GM12878 (cell line): ENCODE measurements at regions not wholly inside any gene's neighbourhood (a gene's known extent, or its start where the extent isn't known, plus 50 kb on each side); places are given as distances from the start of the nearest gene placed in this dataset.

ENCODE experiments used
- ATAC-seq: fragments of 200-7000 bp; cut with Tn5 transposase; 3 replicates; pipeline ENCODE4 v1.9.1; 2020; ENCODE audit warnings: mild to moderate bottlenecking, moderate library complexity
- BruUV-seq: library from RNA; stranded (reverse); fragments of 400-500 nt; replicated peaks from 2 replicates; lab custom pipeline; 2021; lab: Mats Ljungman, UMichigan
- CTCF ChIA-PET: fragments of 300-600 bp; sonication (Branson Sonifier 250); formaldehyde crosslinking; extraction: SDS; loops from one replicate; lab custom pipeline; 2021; ENCODE audit warnings: inconsistent platforms; lab: Yijun Ruan, JAX
- POLR2A ChIA-PET: fragments of 350-600 bp; formaldehyde crosslinking; extraction: SDS; loops from one replicate; lab custom pipeline; 2021; ENCODE audit warnings: inconsistent platforms; lab: Charles Lee
- RAD21 ChIA-PET: fragments of 300-600 bp; sonication (Branson Sonifier 250); formaldehyde crosslinking; loops from one replicate; lab custom pipeline; 2023; ENCODE audit warnings: antibody characterized with exemption; ENCODE audit not compliant: unreplicated experiment; lab: Charles Lee
- SMC1A ChIA-PET: fragments of 300-600 bp; sonication (Branson Sonifier 250); formaldehyde crosslinking; loops from one replicate; lab custom pipeline; 2023; ENCODE audit not compliant: unreplicated experiment, uncharacterized antibody; lab: Charles Lee
- DNase-seq: peaks from one replicate; pipeline ENCODE4 v3.0.0-alpha.2; 2011; ENCODE audit warnings: low read depth, low spot score
- FAIRE-seq: peaks from 3 replicates; lab custom pipeline; 2011; peaks lifted over from hg19 to GRCh38; lab: Jason Lieb, UNC
- H2AFZ ChIP-seq: 2 replicates; pipeline ENCODE4 v1.6.0; 2011; ENCODE audit warnings: low read depth, low read length, control low read depth; ENCODE audit not compliant: control insufficient read depth
- H3K27ac ChIP-seq: 2 replicates; pipeline ENCODE4 v1.5.1; 2011; ENCODE audit warnings: control low read depth; ENCODE audit not compliant: control insufficient read depth, insufficient read depth
- H3K27me3 ChIP-seq, 2 experiments: replicated peaks in 1 of 2; 2 replicates each; pipeline versions ENCODE4 v1.6.0 to v1.6.1; 2011; ENCODE audit warnings: low read length in 1 of 2; ENCODE audit not compliant: control insufficient read depth in 2 of 2, insufficient read depth in 2 of 2
- H3K36me3 ChIP-seq, 2 experiments: 2 replicates each; pipeline ENCODE4 v1.5.1; 2011; ENCODE audit warnings: low read length in 1 of 2; ENCODE audit not compliant: control insufficient read depth in 2 of 2, insufficient read depth in 2 of 2
- H3K4me1 ChIP-seq: 2 replicates; pipeline ENCODE4 v1.6.1; 2011; ENCODE audit warnings: mild to moderate bottlenecking, low read length, moderate library complexity, mixed read lengths; ENCODE audit not compliant: control insufficient read depth, insufficient read depth
- H3K4me2 ChIP-seq: 2 replicates; pipeline ENCODE4 v1.6.0; 2011; ENCODE audit warnings: control low read depth; ENCODE audit not compliant: control insufficient read depth, insufficient read depth
- H3K4me3 ChIP-seq: fragments of 200-600 bp; sonication (generic); 2 replicates; pipeline ENCODE4 v1.5.1; 2016
- H3K79me2 ChIP-seq: 2 replicates; pipeline ENCODE4 v1.6.0; 2011; ENCODE audit warnings: low read length; ENCODE audit not compliant: control insufficient read depth, insufficient read depth
- H3K9ac ChIP-seq: 2 replicates; pipeline ENCODE4 v1.8.0; 2011; ENCODE audit warnings: low read length, control low read depth, mixed read lengths; ENCODE audit not compliant: control insufficient read depth, insufficient read depth
- H3K9me3 ChIP-seq: replicated peaks from 3 replicates; pipeline ENCODE4 v1.5.1; 2011; ENCODE audit warnings: mild to moderate bottlenecking, low read length; ENCODE audit not compliant: control insufficient read depth, insufficient read depth
- H4K20me1 ChIP-seq: 2 replicates; pipeline ENCODE4 v1.6.0; 2011; ENCODE audit not compliant: control insufficient read depth, insufficient read depth
- ATF7 ChIP-seq: fragments of 450-650 bp; IDR thresholded peaks from 2 replicates; pipeline ENCODE4 v1.6.1; 2016; ENCODE audit warnings: low read depth, mild to moderate bottlenecking
- CBX3 ChIP-seq: fragments of 200-600 bp; sonication (generic); IDR thresholded peaks from 2 replicates; pipeline ENCODE4 v1.6.1; 2016; ENCODE audit warnings: low read depth, borderline replicate concordance
- CBX5 ChIP-seq: sonication (generic); IDR thresholded peaks from 2 replicates; pipeline ENCODE4 v1.6.1; 2016; ENCODE audit warnings: low read depth, moderate library complexity, mild to moderate bottlenecking, inconsistent platforms
- CHD4 ChIP-seq: fragments of 200-600 bp; sonication (generic); IDR thresholded peaks from 2 replicates; pipeline ENCODE4 v1.6.1; 2016; ENCODE audit warnings: mild to moderate bottlenecking
- MTA2 ChIP-seq: fragments of 450-650 bp; IDR thresholded peaks from 2 replicates; pipeline ENCODE4 v1.6.1; 2016; ENCODE audit warnings: low read depth, mild to moderate bottlenecking, moderate library complexity
- MXI1 ChIP-seq: fragments of 150-350 bp; IDR thresholded peaks from 2 replicates; pipeline ENCODE4 v1.6.1; 2011; ENCODE audit warnings: low read depth, mild to moderate bottlenecking, inconsistent platforms, low read length, improper control_type of control experiment
- MYB ChIP-seq: fragments of 150-350 bp; IDR thresholded peaks from 2 replicates; pipeline ENCODE4 v1.6.1; 2014; ENCODE audit warnings: mild to moderate bottlenecking, low read depth, low read length, borderline replicate concordance
- PKNOX1 ChIP-seq: fragments of 450-650 bp; IDR thresholded peaks from 2 replicates; pipeline ENCODE4 v1.6.1; 2016; ENCODE audit warnings: mild to moderate bottlenecking
- ZBTB11 ChIP-seq: fragments of 450-650 bp; formaldehyde crosslinking; IDR thresholded peaks from 2 replicates; pipeline ENCODE4 v1.5.0; 2022; ENCODE audit warnings: mild to moderate bottlenecking, missing genetic modification characterization
- ZBTB33 ChIP-seq: fragments of 450-650 bp; IDR thresholded peaks from 2 replicates; pipeline ENCODE4 v1.6.1; 2017; ENCODE audit warnings: mild to moderate bottlenecking
- WGBS: methylation state at CpG from one replicate; pipeline ENCODE4 v1.1.6; 2016; ENCODE audit warnings: low lambda C conversion rate; ENCODE audit not compliant: insufficient replicate concordance, insufficient coverage; ENCODE audit errors: missing lambda C conversion rate; 5-methylcytosine and 5-hydroxymethylcytosine counted together
- in situ Hi-C: fragments of 300-500 bp; cut with MboI; formaldehyde crosslinking; loops from 9 replicates; pipeline ENCODE4 v1.14.3; 2018; ENCODE audit warnings: mixed read lengths
- intact Hi-C: fragments of 100-400 bp; cut with micrococcal nuclease; formaldehyde crosslinking; loops from one replicate; pipeline ENCODE4 v1.14.2; 2022; ENCODE audit not compliant: unreplicated experiment

- Histone ChIP-seq H3K4me2 (no peak overlapping the region), H3K9ac (no peak overlapping the region), H2AFZ (no peak overlapping the region), H4K20me1 (no peaks in the 10 kb centered on the region), H3K4me3 (no peak overlapping the region), H3K79me2 (no peaks in the 10 kb centered on the region), H3K27me3 (no peaks in the 10 kb centered on the region)
- in situ Hi-C loops = no loop called here
- WGBS = 8% methylated on average over 3 of the region's 3 CpGs
- ChIA-PET POLR2A (no interaction called here), CTCF (interaction anchor here (0.7 kb wide), 1 partner anchor 55 kb away, joined by 3 read pairs; no protein-coding TSS in a partner anchor)
- no peak for DNase-seq
- no peak for ATAC-seq
- BruUV-seq = no TSS peak
- TF ChIP-seq MYB (no peak), CBX5 (no peak), PKNOX1 (no peak), ZBTB33 (no peak), MTA2 (no peak), ZBTB11 (CRISPR knock-in tag) (no peak), MXI1 (no peak), ATF7 (no peak), CHD4 (no peak), CBX3 (no peak)
- TF ChIP-seq, all 136 proteins: peak for 0
- Histone ChIP-seq H3K9me3 (no peaks in the 10 kb centered on the region; the same call in 2 of the 3 replicates), H3K4me1 (no peaks in the 10 kb centered on the region), H3K27ac (no peak overlapping the region), H3K36me3 (no peaks in the 10 kb centered on the region)
- no peak for FAIRE-seq
- RAD21 ChIA-PET = no interaction called here
- intact Hi-C loops = no loop called here
- SMC1A ChIA-PET = no interaction called here
Measured at GRCh38 chr2:45328264-45328870, 282.7 kb downstream of the SRBD1 start.
